NT2/D1 (cell line): ENCODE measurements at regions not wholly inside any gene's neighbourhood (a gene's known extent, or its start where the extent isn't known, plus 50 kb on each side); places are given as distances from the start of the nearest gene placed in this dataset.

Experiments
- SUZ12 ChIP-seq: IDR thresholded peaks from 2 replicates; pipeline ENCODE4 v1.6.1; 2011; ENCODE audit not compliant: insufficient read length, insufficient read depth; ENCODE audit errors: extremely low read depth
- YY1 ChIP-seq: IDR thresholded peaks from 2 replicates; pipeline ENCODE4 v1.6.1; 2011; ENCODE audit not compliant: insufficient read length, insufficient read depth
- ZNF274 ChIP-seq: IDR thresholded peaks from 2 replicates; pipeline ENCODE4 v1.6.1; 2011; ENCODE audit warnings: mild to moderate bottlenecking, low read depth, low read length

GRCh38 chr6:87944541-87944954 is 103.1 kb upstream of the SPACA1 start:
- TF ChIP-seq YY1 (no peak), ZNF274 (no peak), SUZ12 (no peak)
